ENCODE measurements at regions not wholly inside any gene's neighbourhood (a gene's known extent, or its start where the extent isn't known, plus 50 kb on each side); places are given as distances from the start of the nearest gene placed in this dataset.

GRCh38 chr10:53239873-53240272 lies 467.3 kb upstream of the MBL2 start:
- H3K79me1 ChIP-seq (ENCODE audit: insufficient read depth, low read depth, low read length, poor library complexity, severe bottlenecking), result no peaks in the 10 kb centered on the region
- no peak overlapping the region for H3K4me2 ChIP-seq (ENCODE audit: insufficient read depth, insufficient read length, low read length)
- H3K23ac ChIP-seq (ENCODE audit: insufficient read length, low read depth, low read length), result no peak overlapping the region
- Mint-ChIP-seq H3K27ac (no peak overlapping the region), H3K36me3 (ENCODE audit: insufficient read depth in 1 of 3, low read depth in 3 of 3) (peaks cover 7 to 25% (median 12%) of the 10 kb centered on the region in 3 experiments; a peak in 5 of 7 replicates), H3K9me3 (peaks cover 12% of the 10 kb centered on the region in 2 experiments; a peak in 4 of 5 replicates), H3K4me3 (no peak overlapping the region), H3K27me3 (ENCODE audit: low read depth) (no peaks in the 10 kb centered on the region; the same call in 1 of the 2 replicates), H3K4me1 (peaks cover 5 to 7% of the 10 kb centered on the region in 2 experiments; a peak in 3 of 4 replicates)
- no CpG with 5 or more reads among the region's 4 CpGs for WGBS (ENCODE audit: extremely low coverage, insufficient read length, low lambda C conversion rate)
- H3K4me1 ChIP-seq (ENCODE audit: insufficient read depth, low read length), result no peaks in the 10 kb centered on the region
- H3K23me2 ChIP-seq (ENCODE audit: insufficient read length, low read depth, low read length, poor library complexity, severe bottlenecking), result no peaks in the 10 kb centered on the region
- H4K91ac ChIP-seq (ENCODE audit: insufficient read length, low read depth, low read length), result no peak overlapping the region
- H2BK20ac ChIP-seq (ENCODE audit: low read depth, low read length, poor library complexity, severe bottlenecking), result no peak overlapping the region
- H4K8ac ChIP-seq (replicated peaks; ENCODE audit: insufficient read length, low read depth, low read length), result no peak overlapping the region
- H2AK5ac ChIP-seq (ENCODE audit: insufficient read length, low read length), result no peak overlapping the region
- H3K27ac ChIP-seq (ENCODE audit: insufficient read length, low read depth, low read length), result no peak overlapping the region
- H2BK15ac ChIP-seq (ENCODE audit: low read depth, low read length), result no peak overlapping the region
- no peak overlapping the region for H2BK5ac ChIP-seq (ENCODE audit: insufficient read length, low read length)
- no peak overlapping the region for H3K18ac ChIP-seq (ENCODE audit: insufficient read length, low read depth, low read length)
- H3K27me3 ChIP-seq (ENCODE audit: insufficient read depth, low read length), result no peaks in the 10 kb centered on the region
- H4K5ac ChIP-seq (ENCODE audit: insufficient read length, low read depth, low read length), result no peak overlapping the region
- H2BK12ac ChIP-seq (ENCODE audit: insufficient read length, low read depth, low read length), result no peak overlapping the region
- no peak overlapping the region for H3K14ac ChIP-seq (ENCODE audit: insufficient read depth, low read length)
- H2AFZ ChIP-seq (ENCODE audit: low read length), result no peak overlapping the region
- no peak overlapping the region for H3K4ac ChIP-seq (ENCODE audit: low read depth, low read length)
- no peak overlapping the region for H3K9ac ChIP-seq (ENCODE audit: extremely low read depth, insufficient read length, low read length)
- no peaks in the 10 kb centered on the region for H4K20me1 ChIP-seq (ENCODE audit: control insufficient read depth, insufficient read depth, insufficient read length)
- DNase-seq, result no peak
- no peak overlapping the region for H3K56ac ChIP-seq (ENCODE audit: insufficient read length, low read depth, low read length)
- H3K9me3 ChIP-seq (ENCODE audit: control insufficient read depth, low read depth, low read length), result no peaks in the 10 kb centered on the region
- no peak for TF ChIP-seq CTCF (conservative IDR thresholded peaks at IDR 0.05)
- H3T11ph ChIP-seq (ENCODE audit: low read length), result no peak overlapping the region
- no peak overlapping the region for H2BK120ac ChIP-seq (ENCODE audit: low read depth, low read length, poor library complexity, severe bottlenecking)
- no peaks in the 10 kb centered on the region for H3K79me2 ChIP-seq (ENCODE audit: insufficient read depth, low read length)
